Large intestine (tissue), 3 donors: ENCODE measurements at regions not wholly inside any gene's neighbourhood (a gene's known extent, or its start where the extent isn't known, plus 50 kb on each side); places are given as distances from the start of the nearest gene placed in this dataset.

Experiments
- DNase-seq, 2 donors: peaks; one replicate each; pipeline versions ENCODE4 v3.0.0 to v3.0.0-alpha.2; 2013
- H3K27ac ChIP-seq: one replicate; pipeline ENCODE4 v1.5.1; 2013; ENCODE audit warnings: low read length
- H3K27me3 ChIP-seq: 2 replicates; pipeline ENCODE4 v1.6.1; 2013; ENCODE audit warnings: low read length; ENCODE audit not compliant: control insufficient read depth, insufficient read depth
- H3K36me3 ChIP-seq: 2 replicates; pipeline ENCODE4 v1.6.1; 2013; ENCODE audit warnings: low read length; ENCODE audit not compliant: control insufficient read depth, insufficient read depth
- H3K4me1 ChIP-seq: one replicate; pipeline ENCODE4 v1.6.1; 2013; ENCODE audit warnings: low read length; ENCODE audit not compliant: control insufficient read depth, insufficient read depth
- H3K4me3 ChIP-seq: one replicate; pipeline ENCODE4 v1.5.1; 2013; ENCODE audit warnings: low read length
- H3K9me3 ChIP-seq: one replicate; pipeline ENCODE4 v1.6.1; 2013; ENCODE audit warnings: mild to moderate bottlenecking, low read depth, low read length, moderate library complexity; ENCODE audit not compliant: control insufficient read depth
- WGBS: methylation state at CpG from one replicate; pipeline ENCODE4 v1.1.5; 2013; ENCODE audit warnings: low lambda C conversion rate; ENCODE audit not compliant: insufficient coverage; 5-methylcytosine and 5-hydroxymethylcytosine counted together

- Histone ChIP-seq H3K36me3 (no peaks in the 10 kb centered on the region), H3K27ac (no peak overlapping the region), H3K4me1 (no peaks in the 10 kb centered on the region), H3K9me3 (no peaks in the 10 kb centered on the region), H3K27me3 (no peaks in the 10 kb centered on the region), H3K4me3 (no peak overlapping the region)
- DNase-seq, result no peak
- 44% methylated on average over 2 of the region's 3 CpGs for WGBS
These were observed 136.4 kb upstream of the MDFIC start for GRCh38 chr7:114785496-114785895.

GRCh38 chr7:114786455-114786854 is 135.4 kb upstream of the MDFIC start:
- no peaks in the 10 kb centered on the region for H3K27me3 ChIP-seq
- 60% methylated on average over 1 of the region's 7 CpGs for WGBS
- no peaks in the 10 kb centered on the region for H3K36me3 ChIP-seq
- no peak overlapping the region for H3K27ac ChIP-seq
- DNase-seq, result no peak
- H3K4me1 ChIP-seq, result no peaks in the 10 kb centered on the region
- H3K9me3 ChIP-seq, result no peaks in the 10 kb centered on the region
- no peak overlapping the region for H3K4me3 ChIP-seq

- no peaks in the 10 kb centered on the region for H3K9me3 ChIP-seq
- no peak overlapping the region for H3K4me3 ChIP-seq
- whole genome bisulfite sequencing, result no CpG with 5 or more reads among the region's 1 CpG
- H3K27me3 ChIP-seq, result no peaks in the 10 kb centered on the region
- no peak overlapping the region for H3K27ac ChIP-seq
- no peaks in the 10 kb centered on the region for H3K4me1 ChIP-seq
- DNase-seq, result no peak
- H3K36me3 ChIP-seq, result no peaks in the 10 kb centered on the region
These were observed 134.3 kb upstream of the MDFIC start for GRCh38 chr7:114787556-114787955.

DNA sequence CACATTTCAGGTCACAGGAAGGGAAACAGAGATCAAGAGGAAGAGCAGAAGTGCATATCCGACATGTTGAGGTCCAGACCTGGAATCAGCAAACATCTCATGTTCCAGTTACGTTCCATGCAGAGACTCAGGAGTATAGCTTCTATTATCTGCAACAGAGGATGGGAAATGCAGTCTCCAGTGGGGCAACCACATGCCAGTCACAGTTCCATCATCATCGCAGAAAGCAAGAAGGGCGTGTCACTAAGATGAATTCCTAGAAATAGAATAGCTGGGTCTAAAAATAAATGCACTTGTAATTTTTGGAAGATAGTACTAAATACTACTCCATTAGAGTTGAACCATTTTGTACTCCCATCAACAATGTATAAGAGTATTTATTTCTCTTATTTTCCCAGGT is 133.2 kb upstream of the MDFIC start:
- Histone ChIP-seq H3K36me3 (no peaks in the 10 kb centered on the region), H3K27me3 (no peaks in the 10 kb centered on the region), H3K4me3 (no peak overlapping the region), H3K9me3 (no peaks in the 10 kb centered on the region), H3K27ac (no peak overlapping the region), H3K4me1 (no peaks in the 10 kb centered on the region)
- WGBS, result 100% methylated on average over 1 of the region's 4 CpGs
- no peak for DNase-seq

DNA sequence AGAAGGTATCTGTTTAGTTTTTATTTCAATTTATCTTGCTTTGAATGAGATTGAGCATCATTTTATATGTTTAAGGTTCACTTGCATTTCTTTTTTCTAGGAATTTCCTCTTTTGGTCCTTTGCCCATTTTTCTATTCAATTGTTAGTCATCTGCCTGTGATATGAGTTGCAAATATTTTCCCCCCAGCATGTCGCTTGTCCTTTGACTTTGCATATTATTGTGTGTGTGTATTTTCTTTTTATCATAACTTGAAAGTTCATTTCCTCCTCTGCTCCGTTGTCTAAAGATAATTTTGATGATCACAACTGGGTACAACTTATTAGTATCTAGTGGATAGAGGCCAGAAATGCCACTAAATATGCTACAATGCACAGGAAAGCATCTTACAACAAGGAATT is 132.7 kb upstream of the MDFIC start:
- no peaks in the 10 kb centered on the region for H3K27me3 ChIP-seq
- WGBS, result 73% methylated on average over 2 of the region's 2 CpGs
- no peaks in the 10 kb centered on the region for H3K4me1 ChIP-seq
- H3K27ac ChIP-seq, result no peak overlapping the region
- H3K4me3 ChIP-seq, result no peak overlapping the region
- H3K9me3 ChIP-seq, result no peaks in the 10 kb centered on the region
- no peaks in the 10 kb centered on the region for H3K36me3 ChIP-seq
- DNase-seq, result no peak

DNA sequence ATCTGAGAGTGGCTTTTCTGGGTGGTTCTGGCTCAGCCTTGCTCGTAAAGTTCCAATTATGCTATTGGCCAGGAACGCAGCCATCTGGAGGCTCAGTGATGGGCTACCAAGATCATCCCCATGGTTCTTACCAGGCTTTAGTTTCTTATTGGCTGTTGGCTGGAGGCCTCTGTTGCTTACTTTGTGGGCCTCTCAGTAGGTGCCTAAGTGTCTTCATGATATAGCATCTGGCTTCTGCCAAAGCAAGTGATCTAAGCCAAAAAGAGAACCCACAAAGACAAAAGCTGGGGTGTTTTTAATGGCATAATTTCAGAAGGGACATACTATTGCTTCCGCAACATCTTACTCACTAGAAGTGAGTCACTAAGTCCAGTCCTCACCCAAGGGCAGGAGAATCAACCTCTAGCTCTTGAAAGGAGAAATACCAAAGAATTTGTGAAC is 132.0 kb upstream of the MDFIC start:
- Histone ChIP-seq H3K36me3 (no peaks in the 10 kb centered on the region), H3K9me3 (no peaks in the 10 kb centered on the region), H3K27me3 (no peaks in the 10 kb centered on the region), H3K27ac (no peak overlapping the region), H3K4me1 (no peaks in the 10 kb centered on the region), H3K4me3 (no peak overlapping the region)
- no peak for DNase-seq
- 83% methylated on average over 1 of the region's 3 CpGs for WGBS

DNA sequence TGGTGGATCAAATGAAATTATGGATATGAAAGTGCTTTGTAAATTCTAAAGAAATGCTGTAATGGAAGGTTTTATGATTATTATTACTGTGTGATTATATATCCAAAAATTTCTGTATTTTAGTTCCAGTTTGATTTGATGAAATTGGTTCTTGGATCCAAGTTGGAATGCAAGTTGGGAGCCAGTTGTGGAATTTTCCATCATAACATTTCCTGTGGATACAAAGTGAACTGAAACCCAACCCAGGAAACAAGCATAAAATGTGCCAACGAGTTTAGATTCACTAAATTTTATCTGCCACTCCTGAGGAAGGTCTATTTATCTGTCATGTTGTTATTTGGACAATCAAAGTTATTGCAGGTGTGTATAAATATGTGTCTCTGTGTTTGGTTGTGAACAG is 131.4 kb upstream of the MDFIC start:
- Histone ChIP-seq H3K27me3 (no peaks in the 10 kb centered on the region), H3K27ac (no peak overlapping the region), H3K4me1 (no peaks in the 10 kb centered on the region), H3K36me3 (no peaks in the 10 kb centered on the region), H3K4me3 (no peak overlapping the region), H3K9me3 (no peaks in the 10 kb centered on the region)
- no peak for DNase-seq
- no CpG with 5 or more reads among the region's 1 CpG for WGBS

GRCh38 chr7:114791771-114792170 is 130.1 kb upstream of the MDFIC start:
- Histone ChIP-seq H3K9me3 (no peaks in the 10 kb centered on the region), H3K27me3 (no peaks in the 10 kb centered on the region), H3K36me3 (no peaks in the 10 kb centered on the region), H3K27ac (no peak overlapping the region), H3K4me1 (no peaks in the 10 kb centered on the region), H3K4me3 (no peak overlapping the region)
- no peak for DNase-seq
- WGBS, result no CpG with 5 or more reads among the region's 4 CpGs

- DNase-seq, result no peak
- no peaks in the 10 kb centered on the region for H3K4me1 ChIP-seq
- H3K27ac ChIP-seq, result no peak overlapping the region
- no CpG with 5 or more reads among the region's 5 CpGs for WGBS
- H3K27me3 ChIP-seq, result no peaks in the 10 kb centered on the region
- no peaks in the 10 kb centered on the region for H3K9me3 ChIP-seq
- H3K4me3 ChIP-seq, result no peak overlapping the region
- H3K36me3 ChIP-seq, result no peaks in the 10 kb centered on the region
These were observed 128.6 kb upstream of the MDFIC start for GRCh38 chr7:114793155-114793845.

- no peak overlapping the region for H3K27ac ChIP-seq
- no peak for DNase-seq
- H3K36me3 ChIP-seq, result no peaks in the 10 kb centered on the region
- 100% methylated on average over 1 of the region's 2 CpGs for WGBS
- H3K27me3 ChIP-seq, result no peaks in the 10 kb centered on the region
- H3K4me1 ChIP-seq, result no peaks in the 10 kb centered on the region
- H3K4me3 ChIP-seq, result no peak overlapping the region
- no peaks in the 10 kb centered on the region for H3K9me3 ChIP-seq
These were observed 126.4 kb upstream of the MDFIC start for GRCh38 chr7:114795475-114795874.

- Histone ChIP-seq H3K4me3 (no peak overlapping the region), H3K27ac (no peak overlapping the region), H3K4me1 (no peaks in the 10 kb centered on the region), H3K27me3 (no peaks in the 10 kb centered on the region), H3K9me3 (no peaks in the 10 kb centered on the region), H3K36me3 (no peaks in the 10 kb centered on the region)
- DNase-seq, result no peak
- WGBS, result 100% methylated on average over 2 of the region's 4 CpGs
These were observed 122.3 kb upstream of the MDFIC start for GRCh38 chr7:114799628-114800028.
